Renal cortex interstitium (tissue), 11 donors: ENCODE measurements at regions not wholly inside any gene's neighbourhood (a gene's known extent, or its start where the extent isn't known, plus 50 kb on each side); places are given as distances from the start of the nearest gene placed in this dataset.

Experiments used
- DNase-seq, 11 donors: peaks; one replicate each; pipeline ENCODE4 v3.0.0-alpha.2; 2013; ENCODE audit warnings: low read depth in 9 of 11, low spot score in 4 of 11; ENCODE audit errors: extremely low read depth in 1 of 11

DNA sequence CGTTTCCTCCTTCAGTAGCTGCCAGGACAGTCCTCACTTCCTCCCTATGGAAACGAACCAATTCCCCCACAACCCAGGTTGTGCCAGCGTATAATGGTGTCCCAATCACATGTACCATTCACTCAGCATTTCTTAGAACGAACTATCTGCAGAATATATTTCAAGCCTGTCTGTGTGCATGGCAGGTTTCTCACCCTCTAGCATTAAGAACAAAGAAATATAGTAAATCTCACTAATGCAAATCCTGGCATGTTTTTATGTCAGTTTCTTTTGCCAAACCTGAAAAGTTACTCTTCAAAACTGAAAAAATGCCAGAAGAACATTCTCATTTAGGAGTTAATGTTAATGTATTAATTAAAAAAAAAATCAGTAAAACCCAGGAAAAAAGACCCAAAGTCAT lies 405.9 kb upstream of the KLF6 start:
- DNase-seq, result no peak

DNA sequence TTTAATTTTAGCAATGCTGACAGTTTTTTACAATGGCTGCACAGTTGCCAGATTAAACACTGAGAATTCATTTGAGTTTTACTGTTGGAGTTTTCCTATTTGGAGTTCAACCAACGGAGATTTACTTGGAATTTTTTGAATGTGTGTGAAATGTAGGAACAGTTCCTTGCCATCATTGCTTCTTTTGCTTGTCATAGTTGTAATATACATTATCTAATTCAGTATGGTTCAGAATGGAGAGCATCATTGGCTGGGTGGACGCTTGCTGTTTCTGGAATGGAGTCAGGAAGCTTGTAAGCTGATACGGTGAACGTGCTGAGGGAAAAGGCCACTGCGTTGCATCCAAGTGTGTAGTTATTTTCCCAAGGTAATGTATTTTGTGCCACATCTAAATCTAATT lies 404.3 kb upstream of the KLF6 start:
- no peak for DNase-seq

- no peak for DNase-seq
Measured at GRCh38 chr10:4188406-4188805, 403.4 kb upstream of the KLF6 start.

DNA sequence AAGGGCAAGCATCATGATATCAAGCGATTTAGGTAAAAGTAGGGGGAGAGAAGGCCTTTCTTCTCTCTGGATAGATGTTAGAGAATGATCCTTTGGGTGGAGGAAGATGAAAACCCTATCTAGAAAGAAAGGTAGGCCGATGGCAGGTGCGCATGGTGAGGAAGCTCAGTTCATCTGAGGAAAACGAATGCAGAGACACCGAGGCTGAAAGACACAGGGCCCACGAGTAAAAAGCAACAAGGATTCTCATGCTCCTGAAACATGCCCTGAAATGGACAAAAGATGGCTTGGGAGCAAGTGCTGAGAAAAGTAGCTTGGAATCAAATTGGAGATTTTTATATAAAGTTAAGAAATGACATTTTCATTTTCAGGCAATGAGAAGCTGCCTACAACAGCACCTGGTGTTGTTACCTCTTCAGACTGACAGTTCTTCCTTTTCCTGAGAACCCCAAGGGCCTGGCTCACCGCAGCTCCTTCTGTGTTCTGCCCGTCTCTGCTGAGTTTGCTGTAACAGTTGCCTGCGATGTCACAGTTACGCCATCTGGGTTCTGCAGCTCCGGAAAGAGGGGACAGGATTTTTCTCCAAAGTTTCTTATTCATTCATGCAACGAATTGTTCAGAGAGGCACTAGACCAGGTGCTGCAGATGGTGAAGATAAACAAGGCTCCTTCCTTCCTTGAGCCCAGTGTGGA lies 402.0 kb upstream of the KLF6 start:
- DNase-seq, result no peak

DNA sequence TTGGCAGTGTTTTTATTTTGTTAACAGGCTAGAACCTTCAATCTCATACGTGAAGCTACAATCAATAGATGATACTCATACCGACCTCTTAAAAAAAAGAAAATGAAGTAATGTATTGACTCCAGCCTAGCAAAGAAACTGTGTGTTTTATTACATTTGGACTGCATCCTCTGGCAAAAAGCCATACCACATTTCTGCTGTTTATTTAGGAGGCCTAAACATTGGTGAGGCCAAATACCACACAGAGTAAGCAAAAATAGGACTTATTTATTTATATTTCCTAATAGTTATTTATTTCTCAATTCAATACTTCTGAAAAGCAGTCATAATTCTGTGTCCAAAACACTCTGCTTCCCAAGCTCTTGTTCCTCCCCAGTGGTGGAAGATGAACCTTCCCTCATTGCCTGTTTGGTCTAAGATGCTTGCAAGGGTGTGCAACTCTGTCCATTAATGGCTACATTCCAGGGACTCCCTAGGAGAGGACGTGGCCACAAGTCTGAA lies 398.8 kb upstream of the KLF6 start:
- no peak for DNase-seq

DNA sequence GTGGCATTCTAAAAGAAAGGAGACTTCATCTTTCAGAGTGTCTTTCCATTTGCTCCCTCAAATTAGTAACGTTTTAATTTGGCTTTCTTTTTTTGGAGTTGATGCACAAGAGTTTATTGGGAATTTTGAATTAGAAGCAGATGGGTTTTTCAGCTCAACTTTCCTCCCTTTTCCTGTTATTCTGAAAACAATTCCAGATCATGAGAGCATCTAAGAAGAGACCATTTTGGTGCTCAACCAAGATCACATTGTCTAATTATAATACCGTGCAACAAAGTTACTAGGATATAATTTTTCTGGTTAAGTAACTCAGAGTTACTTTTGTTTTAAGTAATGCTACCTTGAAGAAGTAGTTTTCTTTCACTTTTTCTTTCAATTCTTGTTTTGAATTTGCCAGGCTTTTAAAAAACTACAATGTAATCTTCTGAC lies 396.6 kb upstream of the KLF6 start:
- DNase-seq, result no peak

DNA sequence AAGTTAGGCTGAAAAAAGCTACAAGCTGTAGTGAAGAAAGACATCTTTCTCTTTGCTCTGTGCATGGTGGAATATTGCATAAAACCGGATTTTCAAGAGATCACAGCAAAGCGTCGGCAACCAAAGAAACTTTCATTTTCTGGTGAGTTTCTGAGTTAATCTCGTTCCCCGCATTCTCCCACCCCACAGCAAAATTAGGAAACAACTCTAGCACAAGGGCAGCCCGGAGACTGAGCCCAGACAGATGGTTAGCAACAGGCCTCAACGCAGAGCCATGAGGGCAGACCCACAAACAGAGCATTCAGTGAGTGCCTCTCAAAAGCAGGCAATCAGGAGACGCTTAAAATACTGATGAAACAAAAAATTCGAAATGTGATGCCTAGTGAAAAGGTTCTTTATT lies 396.1 kb upstream of the KLF6 start:
- DNase-seq, result no peak

DNA sequence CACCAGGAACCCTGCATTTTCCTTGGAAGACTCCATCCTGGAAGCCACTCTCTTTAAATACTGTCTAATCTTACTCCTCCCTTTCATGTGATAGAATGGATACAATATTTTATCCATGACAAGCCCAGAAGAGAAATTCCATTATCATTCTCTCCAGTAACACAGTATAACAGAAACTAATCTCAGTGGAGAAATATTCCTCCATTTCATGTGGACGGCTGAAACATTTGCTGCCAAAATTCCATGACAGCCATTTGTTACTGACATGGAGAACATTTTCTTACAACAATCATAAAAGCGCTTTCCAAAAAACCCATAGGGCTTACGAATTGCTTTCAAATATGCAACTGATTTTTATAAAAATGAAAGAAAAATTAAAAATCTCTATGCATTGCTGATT lies 392.8 kb upstream of the KLF6 start:
- no peak for DNase-seq

DNA sequence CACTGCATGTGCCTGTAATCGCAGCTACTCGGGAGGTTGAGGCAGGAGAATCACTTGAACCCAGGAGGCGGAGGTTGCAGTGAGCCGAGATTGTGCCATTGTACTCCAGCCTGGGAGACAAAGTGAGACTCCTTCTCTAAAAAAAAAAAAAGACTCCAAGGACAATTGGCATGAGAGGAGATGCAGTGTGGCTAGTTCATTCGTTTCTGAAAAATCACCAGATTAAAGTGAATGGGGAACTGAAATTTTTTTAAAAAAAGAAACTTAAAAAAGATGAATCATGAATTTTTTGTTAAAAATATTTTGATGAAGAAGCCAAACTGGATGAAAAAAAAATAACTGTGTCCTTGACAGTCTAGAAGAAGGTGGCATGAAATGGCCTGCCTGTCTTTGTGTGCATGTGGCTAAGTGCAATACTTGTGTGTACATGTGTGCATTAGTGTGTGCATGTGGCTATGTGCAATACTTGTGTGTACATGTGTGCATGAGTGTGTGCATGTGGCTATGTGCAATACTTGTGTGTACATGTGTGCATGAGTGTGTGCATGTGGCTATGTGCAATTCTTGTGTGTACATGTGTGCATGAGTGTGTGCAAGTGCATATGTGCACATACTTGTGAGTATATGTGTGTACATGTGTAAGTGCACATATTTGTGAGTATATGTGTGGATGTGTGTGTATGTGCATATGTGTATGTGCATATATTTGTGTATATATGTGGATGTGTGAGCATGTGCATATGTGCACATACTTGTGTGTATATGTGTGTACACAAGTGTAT lies 391.7 kb upstream of the KLF6 start:
- no peak for DNase-seq

DNA sequence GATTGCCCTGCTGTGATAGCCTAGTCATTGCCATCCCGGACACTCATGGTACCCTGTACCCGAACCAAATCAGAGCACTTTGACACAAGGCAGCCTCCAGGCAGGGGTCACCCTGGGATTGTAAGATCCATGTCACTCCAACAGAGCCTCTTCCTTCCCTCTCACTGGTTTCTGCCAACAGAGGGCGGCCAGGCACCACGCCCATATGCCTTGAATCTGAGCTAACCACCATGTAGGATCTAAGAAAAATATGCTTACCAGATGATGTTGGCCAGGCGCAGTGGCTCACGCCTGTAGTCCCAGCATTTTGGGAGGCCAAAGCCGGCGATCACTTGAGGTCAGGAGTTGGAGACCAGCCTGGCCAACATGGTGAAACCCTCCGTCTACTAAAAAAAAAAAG lies 389.2 kb upstream of the KLF6 start:
- no peak for DNase-seq

GRCh38 chr10:4170633-4171314 lies 385.8 kb upstream of the KLF6 start:
- no peak for DNase-seq

DNA sequence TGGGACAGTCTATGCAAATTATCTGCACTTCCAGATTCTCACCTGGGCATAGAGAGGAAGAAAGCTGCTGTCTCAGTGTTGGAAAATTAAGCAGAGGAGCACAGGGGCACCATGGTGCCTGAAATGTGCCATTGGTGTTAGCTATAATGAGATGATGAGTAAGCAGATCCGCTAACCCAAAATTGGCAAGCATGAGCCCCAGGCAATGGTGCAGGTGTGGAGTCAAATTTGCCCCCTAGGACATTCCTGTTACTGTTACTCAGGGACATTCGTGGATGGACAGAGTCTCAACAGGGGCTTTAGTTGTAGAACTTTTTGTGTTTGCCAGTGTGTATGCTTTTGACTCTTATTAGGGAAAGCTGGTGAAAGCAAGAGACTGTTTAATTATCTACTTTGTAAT lies 385.2 kb upstream of the KLF6 start:
- DNase-seq, result no peak

GRCh38 chr10:4169448-4169847 lies 384.4 kb upstream of the KLF6 start:
- DNase-seq, result no peak

- DNase-seq, result no peak
Measured at GRCh38 chr10:4167216-4167615, 382.2 kb upstream of the KLF6 start.

- DNase-seq, result no peak
Measured at GRCh38 chr10:4162571-4163286, 377.7 kb upstream of the KLF6 start.

DNA sequence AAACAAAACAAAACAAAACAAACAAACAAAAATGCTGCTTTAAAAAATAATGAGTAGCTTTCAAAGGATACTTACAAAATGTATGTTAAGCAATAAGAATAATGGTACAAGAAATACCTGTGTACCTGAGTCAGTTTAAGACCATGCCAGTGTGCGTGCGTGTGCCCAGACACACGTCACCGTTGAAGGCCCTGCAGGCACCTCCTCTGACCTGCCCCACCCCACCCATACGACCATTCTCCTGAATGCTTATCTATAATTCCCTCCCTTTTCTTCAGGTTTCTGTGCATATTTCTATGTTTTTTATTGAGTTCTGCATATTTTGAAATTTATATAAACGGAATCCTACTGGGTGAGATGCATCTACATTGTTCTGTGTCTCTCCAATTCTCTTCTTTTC lies 374.2 kb upstream of the KLF6 start:
- DNase-seq, result no peak

- no peak for DNase-seq
Measured at GRCh38 chr10:4154191-4154715, 369.2 kb upstream of the KLF6 start.

GRCh38 chr10:4151466-4151865 lies 366.5 kb upstream of the KLF6 start:
- no peak for DNase-seq

DNA sequence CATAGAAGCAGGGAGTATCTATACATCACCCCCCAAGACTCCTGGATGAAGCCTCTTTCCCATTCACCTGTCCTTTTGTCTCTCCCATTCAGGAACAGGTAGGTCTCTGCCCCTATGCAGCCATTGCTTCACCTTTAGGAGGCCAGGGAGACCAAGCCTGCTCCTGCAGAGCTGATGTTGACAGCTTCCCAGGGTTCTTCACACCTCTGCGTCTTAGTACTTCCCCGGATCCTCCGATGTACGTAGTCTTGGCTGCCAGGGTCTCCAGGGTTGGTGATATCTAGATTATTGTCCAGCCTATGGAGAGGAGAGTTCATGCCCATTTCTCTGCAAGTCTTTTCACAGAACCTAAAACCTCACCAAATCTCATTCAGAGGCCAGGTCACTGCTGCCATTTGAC lies 365.7 kb upstream of the KLF6 start:
- no peak for DNase-seq
